Endothelial cell of umbilical vein (primary cell): ENCODE measurements at regions not wholly inside any gene's neighbourhood (a gene's known extent, or its start where the extent isn't known, plus 50 kb on each side); places are given as distances from the start of the nearest gene placed in this dataset.

ENCODE experiments used
- BruUV-seq: library from RNA; stranded (reverse); fragments of 400-500 nt; replicated peaks from 2 replicates; lab custom pipeline; 2021; lab: Mats Ljungman, UMichigan
- CTCF ChIA-PET: fragments of 300-600, 350-600 bp; sonication (Branson Sonifier 250); formaldehyde crosslinking; loops from one replicate; lab custom pipeline; 2021; ENCODE audit warnings: antibody characterized with exemption, inconsistent platforms; lab: Charles Lee
- POLR2A ChIA-PET: fragments of 300-600, 350-600 bp; sonication (Branson Sonifier 250); formaldehyde crosslinking; loops from one replicate; lab custom pipeline; 2021; ENCODE audit warnings: antibody characterized with exemption, inconsistent platforms; lab: Charles Lee
- DNase-seq: peaks from one replicate; pipeline ENCODE4 v3.0.0-alpha.2; 2011; ENCODE audit warnings: low read depth, low spot score
- FAIRE-seq: peaks from 2 replicates; lab custom pipeline; 2011; peaks lifted over from hg19 to GRCh38; lab: Jason Lieb, UNC
- H2AFZ ChIP-seq: 2 replicates; pipeline ENCODE4 v1.6.0; 2012; ENCODE audit warnings: low read depth, low read length, control low read depth, inconsistent platforms
- H3K27ac ChIP-seq: 2 replicates; pipeline ENCODE4 v1.5.1; 2011; ENCODE audit warnings: low read depth, mild to moderate bottlenecking, control low read depth, low read length, moderate library complexity; ENCODE audit not compliant: insufficient read depth
- H3K27me3 ChIP-seq, 2 experiments: 2 replicates each; pipeline versions ENCODE4 v1.6.0 to v1.6.1; 2011; ENCODE audit warnings: low read length in 2 of 2, mixed read lengths in 1 of 2; ENCODE audit not compliant: control insufficient read depth in 2 of 2, insufficient read depth in 2 of 2
- H3K36me3 ChIP-seq, 2 experiments: 2 replicates in 1 of 2; 3 replicates in 1 of 2; pipeline ENCODE4 v1.5.1; 2011; ENCODE audit warnings: low read length in 2 of 2, mild to moderate bottlenecking in 1 of 2, moderate library complexity in 1 of 2; ENCODE audit not compliant: control insufficient read depth in 2 of 2, insufficient read depth in 2 of 2; ENCODE audit errors: extremely low read depth in 1 of 2
- H3K4me1 ChIP-seq: 3 replicates; pipeline ENCODE4 v1.5.1; 2011; ENCODE audit warnings: mild to moderate bottlenecking, low read length; ENCODE audit not compliant: control insufficient read depth, insufficient read depth; ENCODE audit errors: extremely low read depth
- H3K4me2 ChIP-seq: 2 replicates; pipeline ENCODE4 v1.6.1; 2011; ENCODE audit warnings: low read length, control low read depth, mixed read lengths; ENCODE audit not compliant: insufficient read depth
- H3K4me3 ChIP-seq, 3 experiments: fragments of 200-600 bp in 1 of 3; sonication (generic), shearing (Covaris generic) in 1 of 3; replicated peaks in 1 of 3; 2 replicates each; pipeline ENCODE4 v1.5.1; 2011 to 2016; ENCODE audit warnings: control low read depth in 3 of 3, low read length in 3 of 3, mild to moderate bottlenecking in 2 of 3, inconsistent platforms in 1 of 3, low read depth in 1 of 3, moderate library complexity in 1 of 3; ENCODE audit not compliant: insufficient read depth in 1 of 3
- H3K79me2 ChIP-seq: 2 replicates; pipeline ENCODE4 v1.6.0; 2012; ENCODE audit warnings: low read length, inconsistent platforms; ENCODE audit not compliant: control insufficient read depth, insufficient read depth
- H3K9ac ChIP-seq: replicated peaks from 2 replicates; pipeline ENCODE3; 2011; ENCODE audit warnings: low read length, control low read depth; ENCODE audit not compliant: insufficient read depth; ENCODE audit errors: extremely low read depth
- H3K9me1 ChIP-seq: replicated peaks from 3 replicates; pipeline ENCODE4 v1.6.0; 2011; ENCODE audit warnings: mild to moderate bottlenecking, low read length; ENCODE audit not compliant: control insufficient read depth, insufficient read depth; ENCODE audit errors: extremely low read depth
- H3K9me3 ChIP-seq: replicated peaks from 2 replicates; pipeline ENCODE4 v1.5.1; 2012; ENCODE audit warnings: low read length, inconsistent platforms; ENCODE audit not compliant: control insufficient read depth, insufficient read depth
- H4K20me1 ChIP-seq: replicated peaks from 2 replicates; pipeline ENCODE3; 2011; ENCODE audit warnings: mild to moderate bottlenecking, low read length; ENCODE audit not compliant: control insufficient read depth, insufficient read depth; ENCODE audit errors: extremely low read depth
- CTCF ChIP-seq, 2 donors: IDR thresholded peaks; 1 replicate in 1 of 2; 2 replicates in 1 of 2; pipeline ENCODE4 v1.5.1; 2011; ENCODE audit warnings: low read length in 2 of 2, mild to moderate bottlenecking in 2 of 2, moderate library complexity in 2 of 2, control low read depth in 1 of 2, inconsistent platforms in 1 of 2, low read depth in 1 of 2; ENCODE audit not compliant: insufficient read depth in 1 of 2; ENCODE audit errors: extremely low read depth in 1 of 2
- EZH2 ChIP-seq: IDR thresholded peaks from 2 replicates; pipeline ENCODE4 v1.6.1; 2012; ENCODE audit warnings: borderline replicate concordance, low read depth, mild to moderate bottlenecking, moderate library complexity, low read length, inconsistent platforms; ENCODE audit not compliant: severe bottlenecking
- FOS ChIP-seq: IDR thresholded peaks from 2 replicates; pipeline ENCODE4 v1.6.1; 2011; ENCODE audit warnings: mild to moderate bottlenecking, low read length, moderate library complexity, borderline replicate concordance; ENCODE audit not compliant: insufficient read depth
- GATA2 ChIP-seq: IDR thresholded peaks from 2 replicates; pipeline ENCODE4 v1.7.0; 2011; ENCODE audit warnings: low read depth, mild to moderate bottlenecking, moderate library complexity, mixed read lengths, low read length; ENCODE audit not compliant: insufficient read length, insufficient read depth
- JUN ChIP-seq: IDR thresholded peaks from 2 replicates; pipeline ENCODE4 v1.6.1; 2011; ENCODE audit warnings: borderline replicate concordance, low read depth; ENCODE audit not compliant: insufficient read length, insufficient read depth
- MAX ChIP-seq: IDR thresholded peaks from 2 replicates; pipeline ENCODE4 v1.6.1; 2011; ENCODE audit not compliant: insufficient read depth, insufficient read length
- MYC ChIP-seq: IDR thresholded peaks from one replicate; pipeline ENCODE4 v1.6.1; 2011; ENCODE audit warnings: mild to moderate bottlenecking, low read depth, low read length
- POLR2A ChIP-seq: IDR thresholded peaks from 2 replicates; pipeline ENCODE4 v1.6.1; 2012; ENCODE audit warnings: low read depth, mild to moderate bottlenecking, control low read depth, low read length
- POLR2AphosphoS5 ChIP-seq: IDR thresholded peaks from 2 replicates; pipeline ENCODE4 v1.6.1; 2012; ENCODE audit warnings: low read depth, mild to moderate bottlenecking, control low read depth, low read length, moderate library complexity; ENCODE audit not compliant: insufficient read depth
- dilution Hi-C: fragments of 300-500 bp; cut with MboI; formaldehyde crosslinking; loops from one replicate; pipeline ENCODE4 v1.15.0; 2019; ENCODE audit warnings: low sequenced_read_pairs; ENCODE audit not compliant: extremely low pct_ligation_motif_present
- intact Hi-C: fragments of 100-400 bp; cut with micrococcal nuclease; formaldehyde crosslinking; loops from one replicate; pipeline ENCODE4 v1.10.0; 2022

GRCh38 chr4:181618038-181618618 lies 625.1 kb upstream of the TENM3 start:
- H3K36me3 ChIP-seq, result no peaks in the 10 kb centered on the region
- H3K9ac ChIP-seq, result no peak overlapping the region
- CTCF ChIA-PET, result interaction anchor here (0.7 kb wide), 1 partner anchor 9 kb away, joined by 3 read pairs; no protein-coding TSS in a partner anchor
- dilution Hi-C loops (no loop called here), intact Hi-C loops (no loop called here)
- no peaks in the 10 kb centered on the region for H3K79me2 ChIP-seq
- H3K9me1 ChIP-seq, result no peaks in the 10 kb centered on the region
- H3K27me3 ChIP-seq, result no peaks in the 10 kb centered on the region
- no peaks in the 10 kb centered on the region for H3K4me1 ChIP-seq
- no peak for DNase-seq
- POLR2A ChIA-PET, result no interaction called here
- H3K9me3 ChIP-seq, result peaks cover 5% of the 10 kb centered on the region
- no peaks in the 10 kb centered on the region for H4K20me1 ChIP-seq
- no peak overlapping the region for H3K4me3 ChIP-seq
- no peak overlapping the region for H2AFZ ChIP-seq
- FAIRE-seq, result no peak
- no peak overlapping the region for H3K27ac ChIP-seq
- no peak overlapping the region for H3K4me2 ChIP-seq
- BruUV-seq, result no TSS peak
- TF ChIP-seq CTCF (IDR thresholded peaks at IDR 0.05; ENCODE audit: extremely low read depth in 1 of 2, insufficient read depth in 1 of 2, low read depth in 1 of 2, low read length in 2 of 2) (no peak), MAX (no peak), POLR2AphosphoS5 (no peak), GATA2 (no peak), JUN (no peak), EZH2 (no peak), POLR2A (no peak), FOS (no peak), MYC (no peak)
